D721Med (cell line): ENCODE measurements at regions not wholly inside any gene's neighbourhood (a gene's known extent, or its start where the extent isn't known, plus 50 kb on each side); places are given as distances from the start of the nearest gene placed in this dataset.

Source experiments
- DNase-seq: peaks from one replicate; pipeline ENCODE4 v3.0.0; 2011; ENCODE audit warnings: low spot score; ENCODE audit not compliant: insufficient read length
- FAIRE-seq: peaks from 2 replicates; lab custom pipeline; 2011; peaks lifted over from hg19 to GRCh38; lab: Jason Lieb, UNC
- CTCF ChIP-seq: IDR thresholded peaks from 2 replicates; pipeline ENCODE4 v1.5.1; 2012; ENCODE audit warnings: mild to moderate bottlenecking, control low read depth; ENCODE audit not compliant: insufficient read depth; ENCODE audit errors: missing control alignments

GRCh38 chr14:34078117-34078743, 127.4 kb upstream of the EGLN3 start:
- FAIRE-seq (no peak), DNase-seq (no peak)
- no peak for TF ChIP-seq CTCF

- FAIRE-seq (no peak), DNase-seq (no peak)
- TF ChIP-seq CTCF, result no peak
Measured at GRCh38 chr14:34075826-34076225, 125.0 kb upstream of the EGLN3 start.

- no peak for DNase-seq
- no peak for TF ChIP-seq CTCF
- no peak for FAIRE-seq
Measured at GRCh38 chr14:34075042-34075744, 124.3 kb upstream of the EGLN3 start.

GRCh38 chr14:34072921-34073320, 122.0 kb upstream of the EGLN3 start:
- FAIRE-seq (no peak), DNase-seq (no peak)
- no peak for TF ChIP-seq CTCF

- DNase-seq (no peak), FAIRE-seq (no peak)
- no peak for TF ChIP-seq CTCF
Measured at GRCh38 chr14:34072401-34072800, 121.5 kb upstream of the EGLN3 start.

GRCh38 chr14:34070917-34071407, 120.1 kb upstream of the EGLN3 start:
- DNase-seq (no peak), FAIRE-seq (no peak)
- TF ChIP-seq CTCF, result no peak
